Activated CD8-positive, alpha-beta memory T cell treated with anti-CD3 and anti-CD28 coated beads, Interleukin-2, amount 10 ng/mL, durations not matched to agents 7 days and 5 days (primary cell): ENCODE measurements at regions not wholly inside any gene's neighbourhood (a gene's known extent, or its start where the extent isn't known, plus 50 kb on each side); places are given as distances from the start of the nearest gene placed in this dataset.
"Not testable (repeated sequence)": the region's sequence is repeated elsewhere in the genome, so short reads cannot be mapped to it uniquely, and the experiment has no call there.

Experiments
- ATAC-seq: fragments of 150-1000 bp; cut with Tn5 transposase; one replicate; pipeline ENCODE4 v1.10.0; 2021; ENCODE audit warnings: moderate library complexity
- CTCF ChIA-PET: fragments of 350-600 bp; sonication (Branson Sonifier 250); formaldehyde crosslinking; loops from one replicate; lab custom pipeline; 2021; ENCODE audit warnings: antibody characterized with exemption; lab: Charles Lee
- DNase-seq: peaks from one replicate; pipeline ENCODE4 v3.0.0-alpha.2; 2020
- H3K27ac Mint-ChIP-seq: one replicate; pipeline ENCODE4 v1.8.0; 2021; ENCODE audit warnings: mild to moderate bottlenecking, mixed read lengths
- H3K27me3 Mint-ChIP-seq: one replicate; pipeline ENCODE4 v1.8.0; 2021; ENCODE audit warnings: mixed read lengths
- H3K36me3 Mint-ChIP-seq: one replicate; pipeline ENCODE4 v1.8.0; 2021; ENCODE audit warnings: mild to moderate bottlenecking, mixed read lengths
- H3K4me1 Mint-ChIP-seq: one replicate; pipeline ENCODE4 v1.8.0; 2021; ENCODE audit warnings: mixed read lengths
- H3K4me3 Mint-ChIP-seq: one replicate; pipeline ENCODE4 v1.8.0; 2021; ENCODE audit warnings: mild to moderate bottlenecking, moderate library complexity, mixed read lengths
- H3K9me3 Mint-ChIP-seq: one replicate; pipeline ENCODE4 v1.8.0; 2022; ENCODE audit warnings: low read depth, mixed read lengths

- H3K36me3 Mint-ChIP-seq, CTCF ChIA-PET, H3K27ac Mint-ChIP-seq, H3K4me1 Mint-ChIP-seq, H3K9me3 Mint-ChIP-seq, H3K4me3 Mint-ChIP-seq, ATAC-seq, DNase-seq, H3K27me3 Mint-ChIP-seq: not testable (repeated sequence)
Observed at GRCh38 chr10:46792657-46793357, 118.4 kb upstream of the PTPN20 start.

- H3K9me3 Mint-ChIP-seq, DNase-seq, H3K4me3 Mint-ChIP-seq, H3K36me3 Mint-ChIP-seq, ATAC-seq, H3K27ac Mint-ChIP-seq, H3K27me3 Mint-ChIP-seq, CTCF ChIA-PET, H3K4me1 Mint-ChIP-seq: not testable (repeated sequence)
Observed at GRCh38 chr10:46796351-46796750, 114.9 kb upstream of the PTPN20 start.

GRCh38 chr10:46802010-46802409, 109.2 kb upstream of the PTPN20 start:
- H3K9me3 Mint-ChIP-seq, H3K36me3 Mint-ChIP-seq, DNase-seq, CTCF ChIA-PET, H3K27ac Mint-ChIP-seq, H3K4me1 Mint-ChIP-seq, ATAC-seq, H3K27me3 Mint-ChIP-seq, H3K4me3 Mint-ChIP-seq: not testable (repeated sequence)

GRCh38 chr10:46803082-46803481, 108.1 kb upstream of the PTPN20 start:
- H3K36me3 Mint-ChIP-seq, H3K9me3 Mint-ChIP-seq, H3K27ac Mint-ChIP-seq, DNase-seq, H3K27me3 Mint-ChIP-seq, ATAC-seq, H3K4me1 Mint-ChIP-seq, H3K4me3 Mint-ChIP-seq, CTCF ChIA-PET: not testable (repeated sequence)

- H3K36me3 Mint-ChIP-seq, H3K4me3 Mint-ChIP-seq, ATAC-seq, H3K4me1 Mint-ChIP-seq, H3K9me3 Mint-ChIP-seq, CTCF ChIA-PET, DNase-seq, H3K27ac Mint-ChIP-seq, H3K27me3 Mint-ChIP-seq: not testable (repeated sequence)
Observed at GRCh38 chr10:46810222-46810621, 101.0 kb upstream of the PTPN20 start.

- not testable (repeated sequence) for ATAC-seq, H3K36me3 Mint-ChIP-seq, H3K4me3 Mint-ChIP-seq
Observed at GRCh38 chr10:46816126-46816525, 95.1 kb upstream of the PTPN20 start.

GRCh38 chr10:46840393-46841050, 70.7 kb upstream of the PTPN20 start:
- H3K27ac Mint-ChIP-seq, CTCF ChIA-PET, H3K36me3 Mint-ChIP-seq, DNase-seq, ATAC-seq, H3K27me3 Mint-ChIP-seq, H3K4me3 Mint-ChIP-seq, H3K9me3 Mint-ChIP-seq, H3K4me1 Mint-ChIP-seq: not testable (repeated sequence)

More at GRCh38 chr10:46816126-46816525, 95.1 kb upstream of the PTPN20 start:
- H3K27me3 Mint-ChIP-seq, H3K4me1 Mint-ChIP-seq, H3K27ac Mint-ChIP-seq, CTCF ChIA-PET, DNase-seq, H3K9me3 Mint-ChIP-seq: not testable (repeated sequence)

- DNase-seq, result peak; percentile 40
- H3K9me3 Mint-ChIP-seq, H3K36me3 Mint-ChIP-seq, H3K27me3 Mint-ChIP-seq, CTCF ChIA-PET, ATAC-seq, H3K27ac Mint-ChIP-seq, H3K4me3 Mint-ChIP-seq, H3K4me1 Mint-ChIP-seq: not testable (repeated sequence)
Observed at GRCh38 chr10:46841051-46841593, 70.1 kb upstream of the PTPN20 start.

- H3K9me3 Mint-ChIP-seq, H3K27me3 Mint-ChIP-seq, H3K4me3 Mint-ChIP-seq, H3K4me1 Mint-ChIP-seq, H3K27ac Mint-ChIP-seq, ATAC-seq, DNase-seq, CTCF ChIA-PET, H3K36me3 Mint-ChIP-seq: not testable (repeated sequence)
Observed at GRCh38 chr10:46845194-46845593, 66.0 kb upstream of the PTPN20 start.

GRCh38 chr10:46845640-46846039, 65.6 kb upstream of the PTPN20 start:
- ATAC-seq, H3K27me3 Mint-ChIP-seq, H3K4me3 Mint-ChIP-seq, H3K9me3 Mint-ChIP-seq, H3K27ac Mint-ChIP-seq, H3K36me3 Mint-ChIP-seq, CTCF ChIA-PET, DNase-seq, H3K4me1 Mint-ChIP-seq: not testable (repeated sequence)

GRCh38 chr10:46860753-46861152, 50.5 kb upstream of the PTPN20 start:
- H3K27ac Mint-ChIP-seq, H3K9me3 Mint-ChIP-seq, CTCF ChIA-PET, H3K4me1 Mint-ChIP-seq, H3K4me3 Mint-ChIP-seq, H3K36me3 Mint-ChIP-seq, DNase-seq, ATAC-seq, H3K27me3 Mint-ChIP-seq: not testable (repeated sequence)
